CD4-positive, alpha-beta memory T cell (primary cell): ENCODE measurements at regions not wholly inside any gene's neighbourhood (a gene's known extent, or its start where the extent isn't known, plus 50 kb on each side); places are given as distances from the start of the nearest gene placed in this dataset.

ENCODE experiments used
- CTCF ChIA-PET: fragments of 350-600 bp; sonication (Branson Sonifier 250); formaldehyde crosslinking; loops from one replicate; lab custom pipeline; 2021; ENCODE audit warnings: inconsistent platforms; ENCODE audit not compliant: partially characterized antibody; lab: Charles Lee
- POLR2A ChIA-PET: fragments of 350-600 bp; sonication (Branson Sonifier 250); formaldehyde crosslinking; loops from one replicate; lab custom pipeline; 2021; ENCODE audit not compliant: partially characterized antibody; lab: Charles Lee
- DNase-seq, 5 donors: peaks; one replicate each; pipeline versions ENCODE4 v3.0.0 to v3.0.0-alpha.2; 2020 to 2022; ENCODE audit warnings: mixed read lengths in 1 of 5
- H3K27ac ChIP-seq: one replicate; pipeline ENCODE4 v1.7.0; 2013; ENCODE audit warnings: low read depth, low read length
- H3K27me3 ChIP-seq: 2 replicates; pipeline ENCODE4 v1.7.0; 2013; ENCODE audit warnings: mild to moderate bottlenecking, low read length, moderate library complexity; ENCODE audit not compliant: insufficient read depth
- H3K36me3 ChIP-seq: 2 replicates; pipeline ENCODE4 v1.7.0; 2013; ENCODE audit warnings: mild to moderate bottlenecking, low read length, moderate library complexity; ENCODE audit not compliant: insufficient read depth
- H3K4me1 ChIP-seq: 2 replicates; pipeline ENCODE4 v1.7.0; 2013; ENCODE audit warnings: mild to moderate bottlenecking, low read length, moderate library complexity; ENCODE audit not compliant: insufficient read depth
- H3K4me3 ChIP-seq, 2 donors: one replicate each; pipeline ENCODE4 v1.7.0; 2013; ENCODE audit warnings: low read length in 2 of 2, mild to moderate bottlenecking in 1 of 2
- H3K9me3 ChIP-seq, 2 donors: one replicate each; pipeline ENCODE4 v1.7.0; 2013; ENCODE audit warnings: low read length in 2 of 2, control low read depth in 1 of 2; ENCODE audit not compliant: control insufficient read depth in 1 of 2
- H3K27ac Mint-ChIP-seq, 7 donors: one replicate each; pipeline ENCODE4 v1.8.0; 2020 to 2021; ENCODE audit warnings: mixed read lengths in 7 of 7, mild to moderate bottlenecking in 6 of 7, inconsistent platforms in 3 of 7, moderate library complexity in 3 of 7
- H3K27me3 Mint-ChIP-seq, 2 donors: one replicate each; pipeline ENCODE4 v1.8.0; 2020 to 2021; ENCODE audit warnings: mixed read lengths in 2 of 2
- H3K36me3 Mint-ChIP-seq, 2 donors: one replicate each; pipeline ENCODE4 v1.8.0; 2020 to 2021; ENCODE audit warnings: mixed read lengths in 2 of 2, inconsistent platforms in 1 of 2, mild to moderate bottlenecking in 1 of 2
- H3K4me1 Mint-ChIP-seq, 4 donors: one replicate each; pipeline ENCODE4 v1.8.0; 2020 to 2021; ENCODE audit warnings: mixed read lengths in 4 of 4, mild to moderate bottlenecking in 1 of 4
- H3K4me3 Mint-ChIP-seq, 8 donors: one replicate each; pipeline ENCODE4 v1.8.0; 2020 to 2021; ENCODE audit warnings: mixed read lengths in 8 of 8, mild to moderate bottlenecking in 7 of 8, moderate library complexity in 6 of 8, inconsistent platforms in 3 of 8
- H3K9me3 Mint-ChIP-seq, 8 donors: one replicate each; pipeline ENCODE4 v1.8.0; 2020 to 2021; ENCODE audit warnings: mixed read lengths in 8 of 8, mild to moderate bottlenecking in 5 of 8, inconsistent platforms in 3 of 8, moderate library complexity in 1 of 8
- intact Hi-C: fragments of 100-400 bp; cut with micrococcal nuclease; formaldehyde crosslinking; loops from one replicate; pipeline ENCODE4 v1.15.1; 2023

DNA sequence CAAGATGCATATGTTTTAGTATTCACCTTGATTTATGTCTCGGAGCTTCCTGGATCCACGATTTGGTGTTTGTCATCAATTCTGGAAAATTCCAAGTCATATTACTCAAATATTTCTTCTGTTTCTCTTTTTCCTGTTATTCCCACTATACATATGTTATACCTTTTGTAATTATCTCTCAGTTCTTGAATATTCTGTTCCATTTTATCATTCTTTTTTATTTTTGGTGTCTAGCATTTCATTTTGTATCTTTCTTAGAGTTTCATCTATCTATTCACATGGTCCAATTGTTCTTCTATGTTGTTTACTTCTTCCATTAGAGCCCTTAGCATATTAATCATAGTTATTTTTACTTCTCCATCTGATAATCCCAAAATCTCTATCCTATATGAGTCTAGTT, 637.8 kb upstream of the GRAMD2B start:
- intact Hi-C loops: no loop called here
- H3K4me3 Mint-ChIP-seq: no peak overlapping the region
- DNase-seq: no peak
- H3K4me1 ChIP-seq: no peaks in the 10 kb centered on the region
- no peaks in the 10 kb centered on the region for H3K9me3 ChIP-seq
- CTCF ChIA-PET: no interaction called here
- H3K27me3 Mint-ChIP-seq: no peaks in the 10 kb centered on the region
- H3K27me3 ChIP-seq: no peaks in the 10 kb centered on the region
- POLR2A ChIA-PET: no interaction called here
- H3K27ac ChIP-seq: no peak overlapping the region
- peaks cover 0 to 7% (median 1%) of the 10 kb centered on the region in 8 donors for H3K9me3 Mint-ChIP-seq
- H3K4me1 Mint-ChIP-seq: no peaks in the 10 kb centered on the region
- no peaks in the 10 kb centered on the region for H3K36me3 Mint-ChIP-seq
- no peaks in the 10 kb centered on the region for H3K36me3 ChIP-seq
- no peak overlapping the region for H3K27ac Mint-ChIP-seq
- H3K4me3 ChIP-seq: no peak overlapping the region

DNA sequence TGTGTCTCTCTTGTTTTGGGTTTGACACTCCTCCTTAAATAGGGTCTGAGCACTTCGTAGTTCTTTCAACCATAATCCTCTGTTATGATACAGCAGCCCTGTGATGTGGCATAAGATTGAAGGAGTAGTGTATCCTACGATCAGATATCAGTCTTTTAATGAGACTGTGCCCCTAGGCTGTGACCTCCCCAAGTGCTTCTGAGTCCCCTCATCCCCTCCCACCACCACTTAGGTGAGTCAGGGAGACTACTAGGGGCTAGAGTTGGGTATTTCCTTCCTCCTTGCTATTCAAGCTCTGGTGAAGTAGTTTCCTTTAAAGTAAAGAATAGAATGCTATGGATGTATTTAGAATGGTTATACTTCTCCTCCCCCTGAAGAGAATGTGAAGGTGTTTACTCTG, 637.2 kb upstream of the GRAMD2B start:
- H3K4me3 ChIP-seq: no peak overlapping the region
- no peak overlapping the region for H3K4me3 Mint-ChIP-seq
- ChIA-PET POLR2A (no interaction called here), CTCF (no interaction called here)
- H3K4me1 Mint-ChIP-seq: no peaks in the 10 kb centered on the region
- H3K36me3 ChIP-seq: no peaks in the 10 kb centered on the region
- no peaks in the 10 kb centered on the region for H3K4me1 ChIP-seq
- H3K9me3 Mint-ChIP-seq: peaks cover 0 to 9% (median 1%) of the 10 kb centered on the region in 8 donors
- intact Hi-C loops: no loop called here
- no peak overlapping the region for H3K27ac Mint-ChIP-seq
- no peak for DNase-seq
- no peaks in the 10 kb centered on the region for H3K27me3 Mint-ChIP-seq
- H3K27me3 ChIP-seq: no peaks in the 10 kb centered on the region
- H3K9me3 ChIP-seq: no peaks in the 10 kb centered on the region
- H3K36me3 Mint-ChIP-seq: no peaks in the 10 kb centered on the region
- H3K27ac ChIP-seq: no peak overlapping the region

DNA sequence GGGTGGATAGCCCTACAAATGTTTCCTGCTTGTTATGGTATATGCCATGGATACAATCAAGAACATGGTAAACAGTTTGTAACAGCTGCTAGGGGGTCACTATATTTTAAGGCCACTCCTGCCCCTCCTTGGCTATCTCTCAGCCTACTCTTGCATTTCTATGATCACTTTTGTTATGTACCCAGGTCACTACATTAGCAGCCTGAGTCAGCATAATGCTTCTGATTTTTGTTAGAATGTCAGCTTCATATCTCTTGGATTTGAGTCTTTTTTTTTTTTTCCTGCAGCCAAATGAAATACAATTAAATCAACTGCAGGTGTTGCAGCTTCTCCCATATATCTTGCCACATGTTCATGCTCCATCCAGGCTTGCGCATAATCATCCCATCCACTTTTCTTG, 629.7 kb upstream of the GRAMD2B start:
- H3K4me1 ChIP-seq: no peaks in the 10 kb centered on the region
- intact Hi-C loops: no loop called here
- ChIA-PET POLR2A (no interaction called here), CTCF (no interaction called here)
- H3K36me3 ChIP-seq: no peaks in the 10 kb centered on the region
- no peak overlapping the region for H3K4me3 Mint-ChIP-seq
- no peak overlapping the region for H3K27ac ChIP-seq
- no peak overlapping the region for H3K27ac Mint-ChIP-seq
- H3K36me3 Mint-ChIP-seq: no peaks in the 10 kb centered on the region
- no peaks in the 10 kb centered on the region for H3K27me3 Mint-ChIP-seq
- H3K4me1 Mint-ChIP-seq: no peaks in the 10 kb centered on the region
- H3K9me3 Mint-ChIP-seq: peaks cover 0 to 20% (median 10%) of the 10 kb centered on the region in 8 donors
- H3K27me3 ChIP-seq: no peaks in the 10 kb centered on the region
- DNase-seq: no peak
- H3K4me3 ChIP-seq: no peak overlapping the region
- H3K9me3 ChIP-seq: no peaks in the 10 kb centered on the region

DNA sequence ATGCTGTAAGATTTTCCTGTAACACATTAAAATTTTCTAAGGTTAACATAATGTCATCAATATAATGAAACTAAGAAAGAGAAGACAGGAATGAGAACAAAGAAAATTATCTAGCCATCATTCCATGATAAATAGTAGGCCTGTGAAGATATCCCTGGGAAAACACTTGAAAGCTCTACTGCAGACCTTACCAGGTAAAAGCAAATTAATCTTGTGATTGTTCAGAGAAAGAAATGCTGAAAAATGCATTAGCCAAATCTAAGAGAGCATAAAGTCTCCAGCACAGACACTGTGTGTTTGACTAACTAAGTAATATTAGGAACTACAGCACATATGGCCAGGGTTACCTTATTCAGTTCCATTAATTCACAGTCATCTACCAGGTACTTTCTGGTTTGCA, 628.3 kb upstream of the GRAMD2B start:
- Histone ChIP-seq H3K27ac (no peak overlapping the region), H3K4me1 (no peaks in the 10 kb centered on the region), H3K9me3 (no peaks in the 10 kb centered on the region), H3K4me3 (no peak overlapping the region), H3K27me3 (no peaks in the 10 kb centered on the region), H3K36me3 (no peaks in the 10 kb centered on the region)
- no peak for DNase-seq
- intact Hi-C loops: no loop called here
- no peaks in the 10 kb centered on the region for H3K27me3 Mint-ChIP-seq
- ChIA-PET POLR2A (no interaction called here), CTCF (no interaction called here)
- H3K27ac Mint-ChIP-seq: no peak overlapping the region
- no peaks in the 10 kb centered on the region for H3K36me3 Mint-ChIP-seq
- no peaks in the 10 kb centered on the region for H3K4me1 Mint-ChIP-seq
- no peak overlapping the region for H3K4me3 Mint-ChIP-seq
- H3K9me3 Mint-ChIP-seq: peaks cover 0 to 29% (median 17%) of the 10 kb centered on the region in 8 donors

DNA sequence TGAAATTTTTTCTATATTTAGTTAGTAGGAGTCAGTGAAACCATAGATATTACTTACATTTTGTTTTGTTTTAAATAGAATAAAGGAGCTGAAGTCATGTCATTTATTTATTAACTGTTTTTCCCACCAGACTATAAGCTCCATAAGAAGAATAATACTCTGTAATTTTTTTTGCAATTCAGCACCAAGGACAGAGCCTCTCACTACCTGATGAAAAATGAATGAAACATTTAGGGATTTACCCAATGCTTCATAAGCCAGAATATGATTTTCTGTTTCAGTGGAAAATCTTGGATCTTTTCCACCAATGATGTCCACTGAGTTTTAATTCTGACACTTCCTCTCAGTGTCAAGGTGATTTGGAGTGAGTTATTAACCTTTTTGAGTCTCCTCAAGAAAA, 624.9 kb upstream of the GRAMD2B start:
- Histone ChIP-seq H3K4me3 (no peak overlapping the region), H3K9me3 (no peaks in the 10 kb centered on the region), H3K27me3 (no peaks in the 10 kb centered on the region), H3K36me3 (no peaks in the 10 kb centered on the region), H3K4me1 (no peaks in the 10 kb centered on the region), H3K27ac (no peak overlapping the region)
- H3K9me3 Mint-ChIP-seq: peaks cover 3 to 28% (median 14%) of the 10 kb centered on the region in 8 donors
- ChIA-PET CTCF (no interaction called here), POLR2A (no interaction called here)
- H3K4me3 Mint-ChIP-seq: no peak overlapping the region
- H3K27ac Mint-ChIP-seq: no peak overlapping the region
- no peak for DNase-seq
- intact Hi-C loops: no loop called here
- no peaks in the 10 kb centered on the region for H3K4me1 Mint-ChIP-seq
- H3K36me3 Mint-ChIP-seq: no peaks in the 10 kb centered on the region
- H3K27me3 Mint-ChIP-seq: no peaks in the 10 kb centered on the region

DNA sequence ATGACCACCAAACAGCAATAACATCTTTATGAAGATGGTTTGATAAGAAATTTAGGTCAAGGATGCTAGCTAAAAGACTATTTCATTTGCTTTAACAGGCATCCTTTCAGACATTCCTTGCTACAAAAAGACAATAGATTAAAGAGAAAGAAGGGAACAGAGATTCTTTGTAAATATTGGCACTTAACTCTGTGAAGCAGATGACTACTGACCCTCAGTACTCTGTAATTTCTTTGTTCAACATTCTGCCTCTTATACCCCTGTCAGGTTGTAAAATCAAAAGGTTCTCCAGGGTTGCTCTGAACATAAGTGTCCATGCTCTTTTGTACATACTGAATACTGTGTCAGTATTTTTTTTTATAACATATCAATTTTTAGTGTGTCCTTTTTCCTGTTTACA, 610.6 kb upstream of the GRAMD2B start:
- CTCF ChIA-PET: no interaction called here
- no peaks in the 10 kb centered on the region for H3K9me3 ChIP-seq
- no peaks in the 10 kb centered on the region for H3K36me3 ChIP-seq
- POLR2A ChIA-PET: no interaction called here
- Mint-ChIP-seq H3K4me3 (no peak overlapping the region), H3K36me3 (no peaks in the 10 kb centered on the region), H3K4me1 (no peaks in the 10 kb centered on the region), H3K27ac (no peak overlapping the region), H3K27me3 (no peaks in the 10 kb centered on the region), H3K9me3 (peaks cover 0 to 6% (median 0%) of the 10 kb centered on the region in 8 donors)
- H3K27me3 ChIP-seq: no peaks in the 10 kb centered on the region
- H3K4me3 ChIP-seq: no peak overlapping the region
- DNase-seq: no peak
- H3K27ac ChIP-seq: no peak overlapping the region
- H3K4me1 ChIP-seq: no peaks in the 10 kb centered on the region
- intact Hi-C loops: no loop called here

DNA sequence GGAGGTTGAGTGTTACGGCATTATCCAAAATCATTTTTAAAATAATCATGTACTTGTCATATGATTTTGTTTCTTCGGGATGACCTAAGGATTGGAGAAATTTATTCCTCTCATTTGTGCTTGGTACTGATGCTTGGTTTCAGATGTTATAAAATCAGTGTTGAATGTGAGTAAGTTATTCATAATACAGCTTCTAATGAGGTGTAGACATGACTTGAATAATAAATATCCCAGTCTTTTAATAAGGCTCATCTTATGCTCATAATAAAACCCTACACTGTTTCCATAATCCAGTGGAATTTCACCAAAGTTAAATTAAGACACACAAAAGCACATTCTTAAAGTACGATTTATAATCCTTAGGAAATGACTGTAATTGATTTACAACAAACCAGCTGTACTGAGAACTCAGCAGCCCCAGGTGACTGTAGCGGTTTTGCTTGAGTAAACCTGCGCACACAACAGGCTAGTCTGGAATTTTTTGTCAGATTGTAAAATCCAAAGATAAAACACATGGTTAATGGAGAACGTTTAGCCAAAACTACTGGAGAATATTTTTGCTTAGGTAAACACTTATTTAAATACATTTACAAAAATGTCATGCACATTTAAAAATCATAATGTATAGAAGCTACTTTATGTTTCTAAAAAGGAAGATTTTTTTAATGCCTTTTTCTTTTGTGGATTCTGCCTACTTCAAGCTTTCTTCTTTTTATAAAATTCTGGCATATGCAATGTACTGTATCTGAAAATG, 609.8 kb upstream of the GRAMD2B start:
- no peak for DNase-seq
- POLR2A ChIA-PET: no interaction called here
- no peaks in the 10 kb centered on the region for H3K4me1 ChIP-seq
- no peaks in the 10 kb centered on the region for H3K36me3 ChIP-seq
- Mint-ChIP-seq H3K27me3 (no peaks in the 10 kb centered on the region), H3K27ac (no peak overlapping the region), H3K36me3 (no peaks in the 10 kb centered on the region), H3K4me3 (no peak overlapping the region), H3K4me1 (no peaks in the 10 kb centered on the region), H3K9me3 (peaks cover 0 to 4% (median 0%) of the 10 kb centered on the region in 8 donors)
- no peak overlapping the region for H3K4me3 ChIP-seq
- CTCF ChIA-PET: no interaction called here
- no peaks in the 10 kb centered on the region for H3K27me3 ChIP-seq
- no peaks in the 10 kb centered on the region for H3K9me3 ChIP-seq
- H3K27ac ChIP-seq: no peak overlapping the region
- intact Hi-C loops: no loop called here
